GM23248 (cell line): ENCODE measurements at regions not wholly inside any gene's neighbourhood (a gene's known extent, or its start where the extent isn't known, plus 50 kb on each side); places are given as distances from the start of the nearest gene placed in this dataset.
"Not testable (repeated sequence)": the region's sequence is repeated elsewhere in the genome, so short reads cannot be mapped to it uniquely, and the experiment has no call there.

Source experiments
- DNase-seq: peaks from one replicate; pipeline ENCODE4 v3.0.0-alpha.2; 2015
- H2AFZ ChIP-seq: fragments of 200-600 bp; sonication (generic); 2 replicates; pipeline ENCODE4 v1.6.1; 2016; ENCODE audit warnings: antibody characterized with exemption
- H3F3A ChIP-seq: fragments of 200-600 bp; sonication (generic); 2 replicates; pipeline ENCODE4 v1.6.1; 2016; ENCODE audit warnings: mild to moderate bottlenecking, antibody characterized with exemption, mixed run types; ENCODE audit not compliant: insufficient read depth
- H3K27ac ChIP-seq: fragments of 200-600 bp; sonication (generic); 2 replicates; pipeline ENCODE4 v1.5.1; 2016; ENCODE audit warnings: mild to moderate bottlenecking
- H3K27me3 ChIP-seq: fragments of 200-600 bp; sonication (generic); replicated peaks from 2 replicates; pipeline ENCODE4 v1.6.1; 2016; ENCODE audit warnings: mild to moderate bottlenecking; ENCODE audit not compliant: insufficient read depth
- H3K36me3 ChIP-seq: fragments of 200-600 bp; sonication (generic); 2 replicates; pipeline ENCODE4 v1.6.1; 2016; ENCODE audit warnings: low read depth, mild to moderate bottlenecking
- H3K4me1 ChIP-seq: fragments of 200-600 bp; sonication (generic); 2 replicates; pipeline ENCODE4 v1.6.1; 2016; ENCODE audit warnings: mild to moderate bottlenecking; ENCODE audit not compliant: insufficient read depth
- H3K4me2 ChIP-seq: fragments of 200-600 bp; sonication (generic); one replicate; pipeline ENCODE4 v1.6.1; 2016; ENCODE audit warnings: mild to moderate bottlenecking; ENCODE audit not compliant: unreplicated experiment
- H3K4me3 ChIP-seq: fragments of 200-600 bp; sonication (generic); 2 replicates; pipeline ENCODE4 v1.5.1; 2016; ENCODE audit warnings: mild to moderate bottlenecking
- H3K79me2 ChIP-seq: fragments of 200-600 bp; sonication (generic); 2 replicates; pipeline ENCODE4 v1.6.1; 2016; ENCODE audit warnings: mild to moderate bottlenecking; ENCODE audit not compliant: insufficient read depth
- H3K9ac ChIP-seq: fragments of 200-600 bp; sonication (generic); 2 replicates; pipeline ENCODE4 v1.6.1; 2016; ENCODE audit warnings: mild to moderate bottlenecking
- H3K9me2 ChIP-seq: fragments of 200-600 bp; sonication (generic); 2 replicates; pipeline ENCODE4 v1.6.1; 2016; ENCODE audit warnings: mixed run types, mild to moderate bottlenecking, moderate library complexity; ENCODE audit not compliant: insufficient read depth
- H3K9me3 ChIP-seq: fragments of 200-600 bp; sonication (generic); one replicate; pipeline ENCODE4 v1.6.1; 2017; ENCODE audit warnings: low read depth
- H4K20me1 ChIP-seq: fragments of 200-600 bp; sonication (generic); 2 replicates; pipeline ENCODE4 v1.6.0; 2016; ENCODE audit not compliant: insufficient read depth
- EZH2 ChIP-seq: fragments of 200-600 bp; sonication (generic); IDR thresholded peaks from 2 replicates; pipeline ENCODE4 v1.6.1; 2018; ENCODE audit warnings: antibody characterized with exemption, mild to moderate bottlenecking; ENCODE audit not compliant: insufficient read depth, poor library complexity, severe bottlenecking
- EZH2phosphoT487 ChIP-seq: fragments of 200-600 bp; sonication (generic); IDR thresholded peaks from 2 replicates; pipeline ENCODE4 v1.6.1; 2018; ENCODE audit warnings: antibody characterized with exemption, moderate library complexity, mild to moderate bottlenecking, low read depth; ENCODE audit not compliant: insufficient read depth
- WGBS, 2 experiments: methylation state at CpG; one replicate each; pipeline ENCODE4 v1.1.6; 2015 to 2017; ENCODE audit warnings: low lambda C conversion rate in 2 of 2, low coverage in 1 of 2; ENCODE audit errors: missing lambda C conversion rate in 2 of 2; 5-methylcytosine and 5-hydroxymethylcytosine counted together
- in situ Hi-C: fragments of 300-500 bp; cut with MboI; formaldehyde crosslinking; loops from 2 replicates; pipeline ENCODE4 v1.15.0; 2020

- in situ Hi-C loops: no loop called here
- no peak overlapping the region for H3K9ac ChIP-seq
- H2AFZ ChIP-seq: no peak overlapping the region
- TF ChIP-seq EZH2phosphoT487 (no peak), EZH2 (no peak)
- no peaks in the 10 kb centered on the region for H3K79me2 ChIP-seq
- H3K27me3 ChIP-seq: no peaks in the 10 kb centered on the region
- H3K9me3 ChIP-seq: no peaks in the 10 kb centered on the region
- no peaks in the 10 kb centered on the region for H3F3A ChIP-seq
- H3K9me2 ChIP-seq: no peaks in the 10 kb centered on the region
- H3K27ac ChIP-seq: no peak overlapping the region
- WGBS, 2 experiments: 68 to 75% methylated on average over 18 of the region's 18 CpGs
- H3K4me3 ChIP-seq: no peak overlapping the region
- H3K4me1 ChIP-seq: no peaks in the 10 kb centered on the region
- H3K36me3 ChIP-seq: no peaks in the 10 kb centered on the region
- H3K4me2 ChIP-seq: no peak overlapping the region
- no peaks in the 10 kb centered on the region for H4K20me1 ChIP-seq
- DNase-seq: no peak
Measured at GRCh38 chr10:133013463-133013862, 71.1 kb upstream of the CFAP46 start.

GRCh38 chr10:133012573-133013359 is 70.4 kb upstream of the CFAP46 start:
- no peaks in the 10 kb centered on the region for H3K9me2 ChIP-seq
- in situ Hi-C loops: no loop called here
- no peaks in the 10 kb centered on the region for H3K9me3 ChIP-seq
- WGBS, 2 experiments: 79 to 83% methylated on average over 46 to 58 of the region's 58 CpGs
- H3K4me1 ChIP-seq: no peaks in the 10 kb centered on the region
- no peak for TF ChIP-seq EZH2
- TF ChIP-seq EZH2phosphoT487: no peak
- H3K9ac ChIP-seq: no peak overlapping the region
- H3K4me2 ChIP-seq: no peak overlapping the region
- H3K36me3 ChIP-seq: no peaks in the 10 kb centered on the region
- H3F3A ChIP-seq: no peaks in the 10 kb centered on the region
- no peak overlapping the region for H3K27ac ChIP-seq
- no peaks in the 10 kb centered on the region for H3K79me2 ChIP-seq
- no peak overlapping the region for H2AFZ ChIP-seq
- DNase-seq: no peak
- no peak overlapping the region for H3K4me3 ChIP-seq
- H3K27me3 ChIP-seq: no peaks in the 10 kb centered on the region
- H4K20me1 ChIP-seq: no peaks in the 10 kb centered on the region

GRCh38 chr10:133011882-133012281 is 69.5 kb upstream of the CFAP46 start:
- in situ Hi-C loops: no loop called here
- no peaks in the 10 kb centered on the region for H3K9me3 ChIP-seq

GRCh38 chr10:133011393-133011792 is 69.0 kb upstream of the CFAP46 start:
- H3K9me3 ChIP-seq: not testable (repeated sequence)

More at GRCh38 chr10:133011882-133012281, 69.5 kb upstream of the CFAP46 start:
- Histone ChIP-seq H3K9me2 (no peaks in the 10 kb centered on the region), H3K36me3 (no peaks in the 10 kb centered on the region), H3K27ac (no peak overlapping the region), H4K20me1 (no peaks in the 10 kb centered on the region), H3K4me1 (no peaks in the 10 kb centered on the region), H2AFZ (no peak overlapping the region), H3K79me2 (no peaks in the 10 kb centered on the region), H3K9ac (no peak overlapping the region), H3K27me3 (no peaks in the 10 kb centered on the region), H3K4me3 (no peak overlapping the region), H3F3A (no peaks in the 10 kb centered on the region), H3K4me2 (no peak overlapping the region)
- DNase-seq: no peak
- 70 to 78% methylated on average over 10 of the region's 10 CpGs for WGBS, 2 experiments
- TF ChIP-seq EZH2: no peak
- TF ChIP-seq EZH2phosphoT487: no peak

GRCh38 chr10:133010843-133011179 is 68.4 kb upstream of the CFAP46 start:
- H3K9me2 ChIP-seq, H3K79me2 ChIP-seq, H3K9me3 ChIP-seq, H3K4me2 ChIP-seq, H3K4me1 ChIP-seq, H3K27me3 ChIP-seq, H4K20me1 ChIP-seq, H3K4me3 ChIP-seq, H3F3A ChIP-seq, H2AFZ ChIP-seq, H3K27ac ChIP-seq, DNase-seq, H3K36me3 ChIP-seq, in situ Hi-C loops, H3K9ac ChIP-seq: not testable (repeated sequence)
- WGBS, 2 experiments: 61 to 66% methylated on average over 5 to 6 of the region's 6 CpGs

More at GRCh38 chr10:133011393-133011792, 69.0 kb upstream of the CFAP46 start:
- H3K9ac ChIP-seq, H2AFZ ChIP-seq, H3F3A ChIP-seq, H3K4me1 ChIP-seq, H3K79me2 ChIP-seq, DNase-seq, H3K4me3 ChIP-seq, H3K9me2 ChIP-seq, in situ Hi-C loops, H3K36me3 ChIP-seq, H4K20me1 ChIP-seq, H3K27me3 ChIP-seq, H3K4me2 ChIP-seq, H3K27ac ChIP-seq: not testable (repeated sequence)
- 72 to 73% methylated on average over 6 to 9 of the region's 9 CpGs for WGBS, 2 experiments
